ENCODE measurements at regions not wholly inside any gene's neighbourhood (a gene's known extent, or its start where the extent isn't known, plus 50 kb on each side); places are given as distances from the start of the nearest gene placed in this dataset.

- TF ChIP-seq CTCF (IDR thresholded peaks at IDR 0.05 in 4 of 5, conservative IDR thresholded peaks at IDR 0.05 in 1 of 5) (no peak), POLR2A (IDR thresholded peaks at IDR 0.05) (no peak)
Measured at GRCh38 chr16:72442385-72443158, 270.6 kb upstream of the PMFBP1 start.
